GM18868 (cell line): ENCODE measurements at regions not wholly inside any gene's neighbourhood (a gene's known extent, or its start where the extent isn't known, plus 50 kb on each side); places are given as distances from the start of the nearest gene placed in this dataset.
"Not testable (repeated sequence)": the region's sequence is repeated elsewhere in the genome, so short reads cannot be mapped to it uniquely, and the experiment has no call there.

Experiments used
- ATAC-seq: cut with Tn5 transposase; IDR thresholded peaks from one replicate; pipeline ENCODE4 v1.9.1; 2021; ENCODE audit warnings: mild to moderate bottlenecking, moderate library complexity; ENCODE audit not compliant: unreplicated experiment

DNA sequence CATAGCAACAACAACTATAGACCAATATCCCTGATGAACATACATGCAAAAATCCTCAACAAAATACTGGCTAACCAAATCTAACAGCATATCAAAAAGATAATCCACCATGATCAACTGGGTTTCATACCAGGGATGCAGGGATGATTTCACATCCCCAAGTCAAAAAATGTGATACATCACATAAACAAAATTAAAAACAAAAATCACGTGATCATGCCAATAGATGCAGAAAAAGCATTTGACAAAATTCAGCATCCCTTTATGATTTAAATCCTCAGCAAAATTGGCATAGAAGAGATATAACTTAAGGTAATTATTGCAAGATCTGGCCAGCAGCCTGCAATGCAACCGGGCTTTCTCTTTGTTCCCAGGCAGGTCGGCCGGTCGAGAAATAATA is 735.1 kb upstream of the SGO1 start:
- not testable (repeated sequence) for ATAC-seq

DNA sequence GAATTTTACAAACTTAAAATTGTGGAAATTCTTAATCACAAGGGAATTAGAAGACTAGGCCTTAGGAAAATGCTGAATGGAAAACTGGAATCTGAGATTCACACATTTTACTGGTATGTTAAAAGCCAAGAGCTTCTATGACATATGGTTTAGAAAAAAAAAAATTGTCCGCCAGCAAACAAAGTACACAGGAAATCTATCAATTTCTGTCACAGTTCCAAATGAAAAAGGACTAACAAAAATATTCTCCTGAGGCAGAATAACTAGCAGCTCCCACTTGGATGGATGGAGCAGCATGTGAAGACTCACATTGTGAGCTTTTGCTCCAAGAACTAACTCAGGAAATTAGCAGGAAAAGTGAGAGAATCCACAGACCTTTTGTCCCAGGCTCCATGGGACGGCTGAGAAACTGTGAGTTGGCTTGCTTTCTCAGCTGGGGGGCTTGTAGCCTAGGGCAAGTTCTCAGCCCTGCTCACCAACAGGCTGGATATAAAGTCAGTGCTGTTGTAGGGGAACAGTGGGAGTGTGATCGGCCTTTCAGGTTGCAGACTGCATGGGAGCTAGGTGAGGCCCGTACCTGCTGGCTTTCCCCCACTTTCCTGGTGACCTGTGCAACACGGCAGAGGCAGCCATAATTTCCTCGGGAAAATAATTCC is 731.1 kb upstream of the SGO1 start:
- ATAC-seq = no peak

- ATAC-seq = no peak
Measured at GRCh38 chr3:20914310-20914709, 728.3 kb upstream of the SGO1 start.

DNA sequence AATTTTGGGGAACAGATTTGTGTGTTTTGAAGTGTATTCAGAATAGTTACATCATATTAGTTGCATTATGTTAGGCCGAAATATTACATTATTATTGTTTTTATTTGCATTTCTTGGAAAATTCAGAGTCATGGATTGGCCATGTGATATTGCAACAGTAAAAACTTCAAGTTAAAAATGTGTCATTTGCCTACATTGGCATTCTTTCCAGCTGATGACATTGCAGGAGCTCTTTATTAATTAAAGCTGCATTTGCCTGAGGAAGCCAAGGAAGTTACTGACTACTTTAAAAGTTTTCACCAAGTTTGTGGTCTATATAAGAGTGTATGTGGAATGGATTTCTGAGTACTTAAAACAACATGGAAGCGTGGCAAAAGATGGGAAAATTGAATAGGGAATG is 726.4 kb upstream of the SGO1 start:
- no peak for ATAC-seq

DNA sequence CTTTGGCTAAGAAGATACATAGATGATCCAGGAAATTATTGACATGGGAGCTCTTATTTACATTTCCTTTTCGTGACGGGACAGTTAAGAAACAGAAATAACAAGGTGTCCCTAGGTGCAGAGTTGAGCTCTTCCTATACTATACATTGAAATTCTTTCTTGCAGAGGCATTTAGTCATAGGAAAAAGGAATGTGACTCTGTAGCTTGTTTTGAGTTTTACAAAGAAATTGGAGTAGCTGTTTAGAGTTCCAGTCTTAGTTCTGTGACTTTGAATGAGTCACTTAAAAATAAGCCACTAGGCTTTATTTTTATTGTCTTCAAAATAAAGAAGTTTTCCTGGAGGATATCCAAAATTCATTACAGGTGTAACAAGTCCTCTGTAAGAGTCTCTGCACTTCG is 723.5 kb upstream of the SGO1 start:
- ATAC-seq = no peak

DNA sequence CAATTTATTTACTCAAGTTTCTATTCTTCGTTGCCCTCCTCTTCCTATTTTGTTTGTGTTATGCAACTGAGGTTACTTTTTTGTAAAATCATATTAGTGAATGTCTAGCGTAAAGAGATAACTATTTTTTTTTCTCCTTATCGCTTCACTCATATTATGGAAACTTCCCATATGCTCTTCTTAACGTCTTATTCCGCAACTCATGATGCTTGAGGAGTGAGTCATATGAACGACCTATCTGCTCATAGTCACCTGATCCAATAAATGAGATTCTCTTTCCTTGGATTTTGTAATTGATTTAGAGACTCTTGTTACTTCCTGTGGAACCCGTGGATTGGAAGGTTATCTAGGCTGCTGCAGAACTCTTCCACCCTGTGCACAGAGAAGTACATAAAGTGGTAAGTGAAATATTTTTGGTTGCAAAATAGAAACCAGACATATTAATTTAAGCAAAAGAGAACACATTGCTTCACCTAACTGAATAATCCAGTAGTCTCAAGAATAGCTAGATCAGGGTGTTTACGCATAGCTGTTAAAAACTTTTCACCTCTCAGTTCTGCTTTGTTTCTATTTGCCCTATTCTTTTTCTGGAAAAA is 719.3 kb upstream of the SGO1 start:
- ATAC-seq = no peak

- ATAC-seq = no peak
Measured at GRCh38 chr3:20904671-20905070, 718.7 kb upstream of the SGO1 start.

- no peak for ATAC-seq
Measured at GRCh38 chr3:20898962-20899361, 713.0 kb upstream of the SGO1 start.

DNA sequence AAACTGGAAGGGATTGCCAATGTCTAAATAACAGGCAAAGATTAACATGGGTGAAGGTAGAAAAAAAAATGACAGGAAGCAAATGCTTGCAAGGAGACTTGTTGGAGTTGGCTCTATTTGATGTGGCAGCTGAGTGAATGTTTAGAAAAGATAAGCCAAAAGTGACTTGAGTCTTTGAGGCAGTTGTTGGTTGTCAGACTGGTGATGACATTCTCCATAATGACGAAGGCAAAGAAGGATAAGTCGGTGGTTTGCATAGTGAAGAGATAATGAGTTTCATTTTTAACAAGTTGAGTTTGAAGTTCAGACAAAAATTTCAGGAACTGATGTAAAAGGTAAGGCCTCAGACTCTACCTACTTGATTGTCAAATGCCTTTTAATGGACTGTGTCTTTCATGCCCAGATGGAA is 704.1 kb upstream of the SGO1 start:
- ATAC-seq = no peak

DNA sequence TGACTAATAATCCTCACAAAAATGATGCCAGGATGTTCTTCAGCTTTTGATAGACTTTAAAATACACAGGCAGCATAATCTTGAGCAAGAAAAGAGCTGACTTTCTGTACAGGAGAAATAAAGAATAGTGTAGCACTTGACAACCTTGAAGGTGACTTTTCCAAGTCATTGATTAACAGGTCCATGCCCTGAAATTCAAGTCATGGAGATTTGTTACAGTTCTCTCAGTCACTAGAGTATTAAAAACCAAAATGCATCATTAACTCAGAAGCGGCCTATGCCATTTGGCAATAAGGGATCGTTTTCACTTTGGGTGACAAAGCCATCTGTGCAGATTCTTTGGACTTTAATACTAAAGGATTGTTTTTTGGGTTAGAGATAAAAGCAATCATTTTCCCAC is 692.7 kb upstream of the SGO1 start:
- no peak for ATAC-seq

GRCh38 chr3:20873235-20873634 is 687.2 kb upstream of the SGO1 start:
- ATAC-seq = no peak

- ATAC-seq = no peak
Measured at GRCh38 chr3:20870106-20870899, 684.3 kb upstream of the SGO1 start.

- no peak for ATAC-seq
Measured at GRCh38 chr3:20865803-20866202, 679.8 kb upstream of the SGO1 start.

GRCh38 chr3:20861454-20861853 is 675.4 kb upstream of the SGO1 start:
- ATAC-seq = no peak

DNA sequence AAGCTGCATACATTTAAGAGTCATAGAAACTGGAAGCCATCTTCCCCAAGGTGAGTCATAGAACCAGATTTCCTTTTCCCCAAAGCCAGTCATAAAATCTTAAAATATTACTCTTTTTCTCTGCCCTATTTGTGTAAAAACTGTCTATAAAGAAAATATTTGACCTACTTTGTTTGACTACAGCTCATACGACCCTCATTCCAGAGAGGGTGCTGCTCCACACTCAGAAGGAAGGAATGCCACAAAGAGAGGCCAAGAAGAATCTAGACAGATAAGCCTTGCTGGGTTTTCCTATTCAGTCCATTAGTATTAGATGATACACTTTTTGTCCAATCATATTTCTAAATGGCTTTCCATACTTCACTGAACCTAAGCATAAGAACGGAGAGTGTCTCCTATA is 671.6 kb upstream of the SGO1 start:
- no peak for ATAC-seq

GRCh38 chr3:20853890-20854289 is 667.9 kb upstream of the SGO1 start:
- no peak for ATAC-seq

GRCh38 chr3:20852712-20853111 is 666.7 kb upstream of the SGO1 start:
- ATAC-seq = no peak

- ATAC-seq = no peak
Measured at GRCh38 chr3:20849975-20850374, 664.0 kb upstream of the SGO1 start.

GRCh38 chr3:20846832-20847231 is 660.8 kb upstream of the SGO1 start:
- ATAC-seq = no peak

DNA sequence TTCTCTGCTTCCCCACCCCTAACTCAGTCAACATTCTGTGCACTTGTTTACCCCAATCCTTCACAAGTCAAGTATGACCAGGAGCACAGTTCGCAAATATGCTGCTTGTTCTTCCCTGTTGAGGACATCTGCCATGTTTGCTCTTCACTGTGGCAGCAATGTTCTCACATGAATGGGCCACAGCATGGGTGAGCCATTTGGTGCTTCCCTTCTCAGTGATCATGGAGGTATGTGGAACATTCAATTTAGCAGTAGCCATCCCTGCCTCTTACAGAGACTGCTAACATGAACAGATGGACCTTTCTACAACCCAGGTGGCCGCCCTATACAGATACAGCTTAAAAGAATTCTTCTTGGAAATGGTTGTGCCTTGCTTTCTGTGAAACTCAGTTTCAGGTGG is 660.1 kb upstream of the SGO1 start:
- ATAC-seq = no peak

DNA sequence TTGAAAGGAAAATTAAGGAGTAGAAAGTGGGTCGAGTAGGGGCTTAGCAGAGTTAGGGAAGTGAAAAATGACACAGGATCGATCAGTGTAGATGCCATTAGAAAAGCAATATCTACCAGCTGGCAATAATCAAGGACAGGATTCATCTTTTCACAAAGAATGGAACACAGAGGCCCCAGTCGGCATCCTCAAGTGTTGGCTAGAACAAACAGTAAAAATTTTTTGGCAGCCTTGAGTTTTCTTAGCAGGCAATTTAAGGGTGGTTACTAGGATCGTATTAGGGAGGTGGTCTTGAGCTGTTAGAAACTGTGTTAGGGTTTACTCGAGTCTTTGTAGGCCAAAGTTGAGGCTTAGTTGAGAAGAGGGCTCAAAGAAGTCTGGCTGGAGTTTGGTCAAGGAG is 658.8 kb upstream of the SGO1 start:
- no peak for ATAC-seq
